ENCODE measurements at regions not wholly inside any gene's neighbourhood (a gene's known extent, or its start where the extent isn't known, plus 50 kb on each side); places are given as distances from the start of the nearest gene placed in this dataset.

DNA sequence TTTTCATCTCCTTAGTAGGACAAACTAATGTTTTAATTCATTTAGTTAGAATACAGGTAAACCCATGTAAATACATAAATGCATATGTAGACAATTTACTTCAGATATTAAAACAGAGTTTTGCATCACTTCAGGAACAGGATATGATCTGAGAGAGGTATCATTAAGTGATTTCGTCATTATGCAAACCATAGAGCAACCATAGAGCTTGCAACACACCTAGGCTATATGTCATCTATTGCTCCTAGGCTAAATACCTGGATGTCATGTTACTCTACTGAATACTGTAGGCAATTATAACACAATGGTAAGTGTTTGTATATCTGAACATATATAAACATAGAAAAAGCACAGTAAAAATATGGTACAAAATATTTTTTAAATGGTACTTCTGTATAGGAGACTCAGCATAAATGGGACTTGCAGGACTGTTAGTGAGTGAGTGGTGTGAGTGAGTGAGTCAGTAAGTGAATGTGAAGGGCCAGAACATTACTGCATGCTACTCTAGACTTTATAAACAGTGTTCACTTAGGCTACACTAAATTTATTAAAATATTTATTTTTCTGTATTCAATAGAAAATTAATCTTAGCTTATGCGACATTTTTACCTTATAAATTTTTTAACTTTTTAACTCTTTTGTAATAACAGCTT lies 1377.5 kb upstream of the CDH9 start:
- TF ChIP-seq, protein P1, sequence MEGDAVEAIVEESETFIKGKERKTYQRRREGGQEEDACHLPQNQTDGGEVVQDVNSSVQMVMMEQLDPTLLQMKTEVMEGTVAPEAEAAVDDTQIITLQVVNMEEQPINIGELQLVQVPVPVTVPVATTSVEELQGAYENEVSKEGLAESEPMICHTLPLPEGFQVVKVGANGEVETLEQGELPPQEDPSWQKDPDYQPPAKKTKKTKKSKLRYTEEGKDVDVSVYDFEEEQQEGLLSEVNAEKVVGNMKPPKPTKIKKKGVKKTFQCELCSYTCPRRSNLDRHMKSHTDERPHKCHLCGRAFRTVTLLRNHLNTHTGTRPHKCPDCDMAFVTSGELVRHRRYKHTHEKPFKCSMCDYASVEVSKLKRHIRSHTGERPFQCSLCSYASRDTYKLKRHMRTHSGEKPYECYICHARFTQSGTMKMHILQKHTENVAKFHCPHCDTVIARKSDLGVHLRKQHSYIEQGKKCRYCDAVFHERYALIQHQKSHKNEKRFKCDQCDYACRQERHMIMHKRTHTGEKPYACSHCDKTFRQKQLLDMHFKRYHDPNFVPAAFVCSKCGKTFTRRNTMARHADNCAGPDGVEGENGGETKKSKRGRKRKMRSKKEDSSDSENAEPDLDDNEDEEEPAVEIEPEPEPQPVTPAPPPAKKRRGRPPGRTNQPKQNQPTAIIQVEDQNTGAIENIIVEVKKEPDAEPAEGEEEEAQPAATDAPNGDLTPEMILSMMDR (IDR thresholded peaks at IDR 0.05), result no peak
- no peak for TF ChIP-seq POLR2A (IDR thresholded peaks at IDR 0.05)

All from body of pancreas (tissue), 4 donors.